ENCODE measurements at regions not wholly inside any gene's neighbourhood (a gene's known extent, or its start where the extent isn't known, plus 50 kb on each side); places are given as distances from the start of the nearest gene placed in this dataset.

- TF ChIP-seq, protein P1, sequence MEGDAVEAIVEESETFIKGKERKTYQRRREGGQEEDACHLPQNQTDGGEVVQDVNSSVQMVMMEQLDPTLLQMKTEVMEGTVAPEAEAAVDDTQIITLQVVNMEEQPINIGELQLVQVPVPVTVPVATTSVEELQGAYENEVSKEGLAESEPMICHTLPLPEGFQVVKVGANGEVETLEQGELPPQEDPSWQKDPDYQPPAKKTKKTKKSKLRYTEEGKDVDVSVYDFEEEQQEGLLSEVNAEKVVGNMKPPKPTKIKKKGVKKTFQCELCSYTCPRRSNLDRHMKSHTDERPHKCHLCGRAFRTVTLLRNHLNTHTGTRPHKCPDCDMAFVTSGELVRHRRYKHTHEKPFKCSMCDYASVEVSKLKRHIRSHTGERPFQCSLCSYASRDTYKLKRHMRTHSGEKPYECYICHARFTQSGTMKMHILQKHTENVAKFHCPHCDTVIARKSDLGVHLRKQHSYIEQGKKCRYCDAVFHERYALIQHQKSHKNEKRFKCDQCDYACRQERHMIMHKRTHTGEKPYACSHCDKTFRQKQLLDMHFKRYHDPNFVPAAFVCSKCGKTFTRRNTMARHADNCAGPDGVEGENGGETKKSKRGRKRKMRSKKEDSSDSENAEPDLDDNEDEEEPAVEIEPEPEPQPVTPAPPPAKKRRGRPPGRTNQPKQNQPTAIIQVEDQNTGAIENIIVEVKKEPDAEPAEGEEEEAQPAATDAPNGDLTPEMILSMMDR (IDR thresholded peaks at IDR 0.05; ENCODE audit: insufficient read depth, low read length, poor library complexity, severe bottlenecking): no peak
- no peak for DNase-seq (ENCODE audit: extremely low read depth, insufficient read length)
- Histone ChIP-seq H3K36me3 (ENCODE audit: control insufficient read depth, insufficient read depth, low read length) (no peaks in the 10 kb centered on the region), H3K27me3 (replicated peaks; ENCODE audit: control insufficient read depth, insufficient read depth, low read length) (no peaks in the 10 kb centered on the region; the same call in 1 of the 2 replicates), H3K4me3 (replicated peaks; ENCODE audit: low read depth, low read length) (no peak overlapping the region)
Observed at GRCh38 chr4:129364747-129365452, 268.9 kb downstream of the C4orf33 start.

GRCh38 chr4:129369361-129370010 is 273.5 kb downstream of the C4orf33 start:
- DNase-seq (ENCODE audit: extremely low read depth, insufficient read length): no peak
- Histone ChIP-seq H3K27me3 (replicated peaks; ENCODE audit: control insufficient read depth, insufficient read depth, low read length) (no peaks in the 10 kb centered on the region; the same call in 1 of the 2 replicates), H3K36me3 (ENCODE audit: control insufficient read depth, insufficient read depth, low read length) (no peaks in the 10 kb centered on the region), H3K4me3 (replicated peaks; ENCODE audit: low read depth, low read length) (no peak overlapping the region)
- TF ChIP-seq, protein P1 (IDR thresholded peaks at IDR 0.05; ENCODE audit: insufficient read depth, low read length, poor library complexity, severe bottlenecking): no peak

DNA sequence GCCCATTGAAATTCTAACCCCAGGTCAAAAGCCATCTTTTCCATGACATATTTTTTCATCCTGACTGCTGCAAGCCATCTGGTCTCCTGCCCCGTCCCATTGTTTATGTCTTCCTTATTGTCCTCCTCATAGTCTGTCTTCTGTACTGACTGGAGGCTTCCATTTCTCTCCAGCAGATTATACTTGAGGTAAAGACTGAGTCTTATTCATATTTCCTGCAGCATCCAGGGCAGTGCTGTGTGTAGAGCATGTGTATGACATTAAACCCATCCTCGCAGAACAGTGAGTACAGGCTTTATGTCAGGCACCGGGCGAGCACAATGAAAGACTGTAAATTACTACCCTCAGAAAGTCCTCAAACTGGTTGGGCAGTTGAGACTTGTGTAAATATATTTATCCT is 275.1 kb downstream of the C4orf33 start:
- no peak for DNase-seq (ENCODE audit: extremely low read depth, insufficient read length)
- no peaks in the 10 kb centered on the region for H3K36me3 ChIP-seq (ENCODE audit: control insufficient read depth, insufficient read depth, low read length)
- no peak overlapping the region for H3K4me3 ChIP-seq (replicated peaks; ENCODE audit: low read depth, low read length)
- H3K27me3 ChIP-seq (replicated peaks; ENCODE audit: control insufficient read depth, insufficient read depth, low read length): no peaks in the 10 kb centered on the region; the same call in 1 of the 2 replicates
- TF ChIP-seq, protein P1 (IDR thresholded peaks at IDR 0.05; ENCODE audit: insufficient read depth, low read length, poor library complexity, severe bottlenecking): no peak

DNA sequence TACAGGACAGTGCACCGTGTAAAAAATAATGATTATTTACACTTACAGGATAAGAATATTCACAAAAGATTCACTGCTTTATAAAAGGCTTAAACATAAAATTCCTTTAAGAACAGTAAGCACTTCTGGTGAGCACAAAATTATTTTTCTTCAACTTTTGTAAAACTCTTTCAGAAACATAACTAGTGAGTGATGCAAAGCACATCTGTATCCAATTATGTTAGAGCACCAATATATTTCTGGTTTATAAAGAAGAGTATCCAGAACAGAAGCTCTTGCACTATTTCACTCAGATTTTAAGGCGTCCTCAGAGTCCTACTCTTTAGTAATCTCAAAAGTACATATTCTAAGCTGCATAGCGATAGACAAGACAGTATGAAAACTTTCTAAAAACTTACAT is 276.0 kb downstream of the C4orf33 start:
- Histone ChIP-seq H3K27me3 (replicated peaks; ENCODE audit: control insufficient read depth, insufficient read depth, low read length) (no peaks in the 10 kb centered on the region; the same call in 1 of the 2 replicates), H3K4me3 (replicated peaks; ENCODE audit: low read depth, low read length) (no peak overlapping the region), H3K36me3 (ENCODE audit: control insufficient read depth, insufficient read depth, low read length) (no peaks in the 10 kb centered on the region)
- TF ChIP-seq, protein P1 (IDR thresholded peaks at IDR 0.05; ENCODE audit: insufficient read depth, low read length, poor library complexity, severe bottlenecking): no peak
- DNase-seq (ENCODE audit: extremely low read depth, insufficient read length): no peak

DNA sequence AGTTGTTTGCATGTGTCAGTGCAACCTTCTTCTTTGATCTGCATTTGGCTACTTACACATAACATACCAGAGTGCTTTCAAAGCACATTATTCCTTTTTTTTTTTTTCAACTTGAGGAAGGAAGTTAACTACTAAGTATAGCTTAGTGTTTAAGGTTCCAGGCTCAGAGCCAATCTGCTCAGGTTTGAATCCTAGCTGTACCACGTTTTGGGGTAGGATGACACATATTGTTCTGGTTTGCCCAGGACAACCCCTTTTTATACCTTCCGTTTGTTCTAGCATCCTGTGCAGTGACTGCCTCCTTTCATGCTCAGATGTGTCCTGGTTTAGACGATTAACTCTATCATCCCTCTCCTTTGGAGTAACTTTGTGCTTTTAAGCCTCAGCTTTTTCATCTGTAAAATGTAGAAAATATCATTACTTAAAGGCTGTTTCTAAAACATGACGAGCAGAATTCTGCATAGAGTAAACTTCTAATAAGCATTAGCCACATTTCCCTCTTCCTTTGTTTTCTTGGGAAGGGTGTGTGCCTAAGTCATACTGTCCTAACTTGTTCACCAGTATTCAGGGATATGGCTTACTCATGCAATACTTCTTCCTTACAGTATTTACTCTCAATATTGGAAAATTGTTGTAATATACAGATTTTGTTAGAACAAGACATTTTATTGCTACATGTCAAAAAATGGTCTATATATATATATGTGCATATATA is 281.3 kb downstream of the C4orf33 start:
- Histone ChIP-seq H3K36me3 (ENCODE audit: control insufficient read depth, insufficient read depth, low read length) (no peaks in the 10 kb centered on the region), H3K4me3 (replicated peaks; ENCODE audit: low read depth, low read length) (no peak overlapping the region), H3K27me3 (replicated peaks; ENCODE audit: control insufficient read depth, insufficient read depth, low read length) (no peaks in the 10 kb centered on the region)
- no peak for DNase-seq (ENCODE audit: extremely low read depth, insufficient read length)
- TF ChIP-seq, protein P1 (IDR thresholded peaks at IDR 0.05; ENCODE audit: insufficient read depth, low read length, poor library complexity, severe bottlenecking): no peak
